ENCODE measurements at regions not wholly inside any gene's neighbourhood (a gene's known extent, or its start where the extent isn't known, plus 50 kb on each side); places are given as distances from the start of the nearest gene placed in this dataset.
"Not testable (repeated sequence)": the region's sequence is repeated elsewhere in the genome, so short reads cannot be mapped to it uniquely, and the experiment has no call there.

DNA sequence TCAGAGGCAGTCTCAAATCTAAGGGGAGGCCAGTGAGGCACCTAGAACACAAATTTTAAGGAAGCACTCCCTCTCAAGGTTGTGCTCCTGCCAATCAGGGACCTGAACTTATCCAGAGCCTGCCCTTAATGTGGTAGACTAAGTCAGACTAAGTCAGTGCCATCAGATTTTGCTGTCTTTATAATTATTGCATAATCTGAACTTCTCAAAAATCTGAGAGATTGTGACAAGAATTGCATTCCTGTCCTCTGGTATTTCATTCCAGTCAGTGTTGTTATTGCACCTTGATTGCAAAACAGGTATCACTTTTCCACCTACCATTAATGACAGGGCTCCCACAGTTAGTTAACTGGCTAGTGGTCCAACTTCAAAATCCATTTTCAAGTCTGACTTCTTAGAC is 197.1 kb upstream of the HCN1 start:
- Histone ChIP-seq H3K9me3 (ENCODE audit: control insufficient read depth in 5 of 5, low read length in 5 of 5) (peaks cover 0 to 12% (median 8%) of the 10 kb centered on the region in 5 donors), H3K9ac (ENCODE audit: low read length in 5 of 5) (no peak overlapping the region), H3K27ac (ENCODE audit: low read depth, low read length) (no peak overlapping the region), H3K36me3 (ENCODE audit: control insufficient read depth in 5 of 5, insufficient read depth in 5 of 5, low read length in 5 of 5) (no peaks in the 10 kb centered on the region), H3K4me1 (ENCODE audit: control insufficient read depth in 5 of 5, insufficient read depth in 5 of 5, low read length in 5 of 5) (no peaks in the 10 kb centered on the region), H3K4me3 (ENCODE audit: low read depth in 1 of 5, low read length in 5 of 5) (no peak overlapping the region), H3K27me3 (ENCODE audit: control insufficient read depth in 5 of 5, insufficient read depth in 4 of 5, low read length in 5 of 5) (no peaks in the 10 kb centered on the region)

DNA sequence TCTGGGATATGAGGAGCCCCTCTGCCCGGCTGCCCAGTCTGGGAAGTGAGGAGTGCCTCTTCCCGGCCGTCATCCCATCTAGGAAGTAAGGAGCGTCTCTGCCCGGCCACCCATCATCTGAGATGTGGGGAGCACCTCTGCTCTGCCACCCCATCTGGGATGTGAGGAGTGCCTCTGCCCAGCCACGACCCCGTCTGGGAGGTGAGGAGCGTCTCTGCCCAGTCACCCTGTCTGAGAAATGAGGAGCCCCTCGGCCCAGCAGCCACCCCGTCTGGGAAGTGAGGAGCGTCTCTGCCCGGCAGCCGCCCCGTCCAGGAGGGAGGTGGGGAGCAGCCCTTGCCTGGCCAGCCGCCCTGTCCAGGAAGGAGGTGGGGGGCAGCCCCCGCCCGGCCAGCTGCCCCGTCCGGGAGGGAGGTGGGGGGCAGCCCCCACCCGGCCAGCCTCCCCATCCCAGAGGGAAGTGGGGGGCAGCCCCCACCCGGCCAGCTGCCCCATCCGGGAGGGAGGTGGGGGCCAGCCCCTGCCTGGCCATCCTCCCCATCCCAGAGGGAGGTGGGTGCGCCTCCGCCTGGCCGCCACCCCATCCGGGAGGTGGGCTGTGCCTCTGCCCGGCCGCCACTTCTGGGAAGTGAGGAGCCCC is 194.4 kb upstream of the HCN1 start:
- not testable (repeated sequence) for H3K9ac ChIP-seq (ENCODE audit: low read length in 5 of 5); H3K27ac ChIP-seq (ENCODE audit: low read depth, low read length); H3K4me3 ChIP-seq (ENCODE audit: low read depth in 1 of 5, low read length in 5 of 5); H3K36me3 ChIP-seq (ENCODE audit: control insufficient read depth in 5 of 5, insufficient read depth in 5 of 5, low read length in 5 of 5); H3K27me3 ChIP-seq (ENCODE audit: control insufficient read depth in 5 of 5, insufficient read depth in 4 of 5, low read length in 5 of 5); H3K4me1 ChIP-seq (ENCODE audit: control insufficient read depth in 5 of 5, insufficient read depth in 5 of 5, low read length in 5 of 5)
- peaks cover 0 to 20% (median 15%) of the 10 kb centered on the region in 5 donors for H3K9me3 ChIP-seq (ENCODE audit: control insufficient read depth in 5 of 5, low read length in 5 of 5)

DNA sequence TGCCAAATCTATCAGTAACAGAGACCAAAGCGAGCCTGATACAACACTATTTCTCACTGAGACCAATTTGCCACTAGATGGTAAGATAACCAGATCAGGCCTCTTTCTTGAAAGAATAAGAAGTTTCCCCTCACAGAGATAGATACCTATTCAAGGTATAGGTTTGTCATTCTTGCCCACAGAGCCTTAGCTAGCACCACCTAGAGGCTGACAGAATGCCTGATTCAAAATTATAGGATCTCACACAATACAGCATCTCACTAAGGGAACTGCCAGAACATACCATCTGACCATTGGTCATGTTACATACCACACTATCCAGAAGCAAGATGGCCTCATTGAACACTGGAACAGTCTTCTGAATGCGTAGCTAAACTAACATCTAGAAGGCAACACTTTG is 166.6 kb upstream of the HCN1 start:
- Histone ChIP-seq H3K4me3 (ENCODE audit: low read depth in 1 of 5, low read length in 5 of 5) (no peak overlapping the region), H3K9me3 (ENCODE audit: control insufficient read depth in 5 of 5, low read length in 5 of 5) (peaks cover 0 to 20% (median 3%) of the 10 kb centered on the region in 5 donors), H3K9ac (ENCODE audit: low read length in 5 of 5) (no peak overlapping the region), H3K4me1 (ENCODE audit: control insufficient read depth in 5 of 5, insufficient read depth in 5 of 5, low read length in 5 of 5) (no peaks in the 10 kb centered on the region), H3K36me3 (ENCODE audit: control insufficient read depth in 5 of 5, insufficient read depth in 5 of 5, low read length in 5 of 5) (no peaks in the 10 kb centered on the region), H3K27me3 (ENCODE audit: control insufficient read depth in 5 of 5, insufficient read depth in 4 of 5, low read length in 5 of 5) (no peaks in the 10 kb centered on the region), H3K27ac (ENCODE audit: low read depth, low read length) (no peak overlapping the region)

DNA sequence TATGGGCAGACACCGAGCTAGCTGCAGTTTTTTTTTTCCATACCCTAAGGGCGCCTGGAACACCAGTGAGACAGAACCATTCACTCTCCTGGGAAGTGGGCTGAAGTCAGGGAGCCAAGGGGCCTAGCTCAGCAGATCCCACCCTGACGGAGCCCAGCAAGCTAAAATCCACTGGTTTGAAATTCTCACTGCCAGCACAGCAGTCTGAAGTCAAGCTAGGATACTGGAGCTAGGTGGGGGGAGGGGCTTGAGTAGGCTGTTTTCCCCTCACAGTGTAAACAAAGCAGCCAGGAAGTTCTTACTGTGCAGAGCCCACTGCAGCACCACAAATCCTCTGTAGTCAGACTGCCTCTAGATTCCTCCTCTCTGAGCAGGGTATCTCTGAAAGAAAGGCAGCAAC is 151.7 kb upstream of the HCN1 start:
- no peak overlapping the region for H3K27ac ChIP-seq (ENCODE audit: low read depth, low read length)
- peaks cover 0 to 14% (median 6%) of the 10 kb centered on the region in 5 donors for H3K9me3 ChIP-seq (ENCODE audit: control insufficient read depth in 5 of 5, low read length in 5 of 5)
- no peaks in the 10 kb centered on the region for H3K36me3 ChIP-seq (ENCODE audit: control insufficient read depth in 5 of 5, insufficient read depth in 5 of 5, low read length in 5 of 5)
- H3K9ac ChIP-seq (ENCODE audit: low read length in 5 of 5) = no peak overlapping the region
- H3K4me3 ChIP-seq (ENCODE audit: low read depth in 1 of 5, low read length in 5 of 5) = no peak overlapping the region
- H3K4me1 ChIP-seq (ENCODE audit: control insufficient read depth in 5 of 5, insufficient read depth in 5 of 5, low read length in 5 of 5) = no peaks in the 10 kb centered on the region
- H3K27me3 ChIP-seq (ENCODE audit: control insufficient read depth in 5 of 5, insufficient read depth in 4 of 5, low read length in 5 of 5) = no peaks in the 10 kb centered on the region

DNA sequence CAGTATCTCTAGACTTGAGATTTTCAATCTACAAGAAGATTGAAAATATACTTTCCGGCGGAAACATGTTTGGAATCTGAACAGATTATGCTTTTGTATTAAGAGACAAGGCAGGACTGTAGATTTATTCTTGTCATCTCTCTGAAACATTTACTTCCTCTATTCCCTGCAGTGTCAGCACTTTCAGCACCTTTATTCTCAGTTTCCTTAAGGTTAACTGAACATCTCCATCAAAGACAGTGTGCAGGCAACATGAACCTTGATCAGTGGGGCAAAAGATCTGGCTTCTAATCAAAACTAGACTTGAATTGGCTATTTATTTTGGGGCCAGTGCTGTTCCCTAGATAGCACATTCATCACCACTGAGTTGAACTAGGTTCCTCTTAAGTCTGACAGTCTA is 129.9 kb upstream of the HCN1 start:
- H3K9me3 ChIP-seq (ENCODE audit: control insufficient read depth in 5 of 5, low read length in 5 of 5) = peaks cover 0 to 5% (median 0%) of the 10 kb centered on the region in 5 donors
- no peaks in the 10 kb centered on the region for H3K27me3 ChIP-seq (ENCODE audit: control insufficient read depth in 5 of 5, insufficient read depth in 4 of 5, low read length in 5 of 5)
- H3K4me3 ChIP-seq (ENCODE audit: low read depth in 1 of 5, low read length in 5 of 5) = no peak overlapping the region
- no peaks in the 10 kb centered on the region for H3K4me1 ChIP-seq (ENCODE audit: control insufficient read depth in 5 of 5, insufficient read depth in 5 of 5, low read length in 5 of 5)
- H3K27ac ChIP-seq (ENCODE audit: low read depth, low read length) = no peak overlapping the region
- H3K9ac ChIP-seq (ENCODE audit: low read length in 5 of 5) = no peak overlapping the region
- H3K36me3 ChIP-seq (ENCODE audit: control insufficient read depth in 5 of 5, insufficient read depth in 5 of 5, low read length in 5 of 5) = no peaks in the 10 kb centered on the region

DNA sequence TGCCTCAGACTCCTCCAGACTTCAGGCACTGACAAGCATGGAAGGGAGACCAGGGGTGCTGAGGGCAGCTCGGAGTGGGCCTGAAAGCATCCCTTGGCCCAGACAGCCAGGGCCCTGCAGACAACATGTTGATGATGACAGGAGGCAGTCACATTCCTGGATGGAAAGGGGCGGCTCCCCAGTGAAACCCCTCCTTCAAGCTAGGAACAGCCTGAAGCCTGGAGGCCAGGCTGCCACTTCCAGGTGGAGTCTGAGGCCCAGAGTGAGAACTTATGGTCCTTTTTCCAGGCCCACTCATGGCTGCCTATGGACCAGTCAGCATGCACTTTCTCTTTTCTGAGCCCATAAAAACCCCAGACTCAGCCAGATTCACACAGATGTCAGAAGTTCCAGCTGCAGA is 104.2 kb upstream of the HCN1 start:
- no peak overlapping the region for H3K4me3 ChIP-seq (ENCODE audit: low read depth in 1 of 5, low read length in 5 of 5)
- H3K9me3 ChIP-seq (ENCODE audit: control insufficient read depth in 5 of 5, low read length in 5 of 5) = peaks cover 4 to 32% (median 27%) of the 10 kb centered on the region in 5 donors
- H3K27me3 ChIP-seq (ENCODE audit: control insufficient read depth in 5 of 5, insufficient read depth in 4 of 5, low read length in 5 of 5) = no peaks in the 10 kb centered on the region
- no peaks in the 10 kb centered on the region for H3K36me3 ChIP-seq (ENCODE audit: control insufficient read depth in 5 of 5, insufficient read depth in 5 of 5, low read length in 5 of 5)
- no peak overlapping the region for H3K9ac ChIP-seq (ENCODE audit: low read length in 5 of 5)
- no peak overlapping the region for H3K27ac ChIP-seq (ENCODE audit: low read depth, low read length)
- H3K4me1 ChIP-seq (ENCODE audit: control insufficient read depth in 5 of 5, insufficient read depth in 5 of 5, low read length in 5 of 5) = no peaks in the 10 kb centered on the region

DNA sequence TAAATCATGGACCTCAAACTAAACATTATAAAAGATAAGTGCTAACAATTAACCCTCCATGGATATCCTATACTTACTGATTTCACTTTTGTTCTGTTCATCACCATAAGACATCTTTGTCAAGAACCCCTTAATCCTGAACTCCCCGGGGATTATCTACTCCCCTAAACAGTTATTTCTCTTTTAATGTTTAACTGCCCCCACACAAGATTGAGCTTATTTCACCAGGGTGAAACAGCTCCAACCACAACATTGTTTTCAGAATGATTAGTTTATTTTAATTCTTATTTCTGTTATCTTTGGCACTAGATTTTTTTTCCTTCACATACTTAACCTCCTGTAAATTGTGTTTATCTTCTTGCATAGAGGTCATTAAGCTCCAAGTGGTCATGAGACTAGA is 103.2 kb upstream of the HCN1 start:
- H3K27ac ChIP-seq (ENCODE audit: low read depth, low read length) = no peak overlapping the region
- H3K27me3 ChIP-seq (ENCODE audit: control insufficient read depth in 5 of 5, insufficient read depth in 4 of 5, low read length in 5 of 5) = no peaks in the 10 kb centered on the region
- H3K4me1 ChIP-seq (ENCODE audit: control insufficient read depth in 5 of 5, insufficient read depth in 5 of 5, low read length in 5 of 5) = no peaks in the 10 kb centered on the region
- no peak overlapping the region for H3K4me3 ChIP-seq (ENCODE audit: low read depth in 1 of 5, low read length in 5 of 5)
- no peak overlapping the region for H3K9ac ChIP-seq (ENCODE audit: low read length in 5 of 5)
- no peaks in the 10 kb centered on the region for H3K36me3 ChIP-seq (ENCODE audit: control insufficient read depth in 5 of 5, insufficient read depth in 5 of 5, low read length in 5 of 5)
- peaks cover 4 to 32% (median 27%) of the 10 kb centered on the region in 5 donors for H3K9me3 ChIP-seq (ENCODE audit: control insufficient read depth in 5 of 5, low read length in 5 of 5)

DNA sequence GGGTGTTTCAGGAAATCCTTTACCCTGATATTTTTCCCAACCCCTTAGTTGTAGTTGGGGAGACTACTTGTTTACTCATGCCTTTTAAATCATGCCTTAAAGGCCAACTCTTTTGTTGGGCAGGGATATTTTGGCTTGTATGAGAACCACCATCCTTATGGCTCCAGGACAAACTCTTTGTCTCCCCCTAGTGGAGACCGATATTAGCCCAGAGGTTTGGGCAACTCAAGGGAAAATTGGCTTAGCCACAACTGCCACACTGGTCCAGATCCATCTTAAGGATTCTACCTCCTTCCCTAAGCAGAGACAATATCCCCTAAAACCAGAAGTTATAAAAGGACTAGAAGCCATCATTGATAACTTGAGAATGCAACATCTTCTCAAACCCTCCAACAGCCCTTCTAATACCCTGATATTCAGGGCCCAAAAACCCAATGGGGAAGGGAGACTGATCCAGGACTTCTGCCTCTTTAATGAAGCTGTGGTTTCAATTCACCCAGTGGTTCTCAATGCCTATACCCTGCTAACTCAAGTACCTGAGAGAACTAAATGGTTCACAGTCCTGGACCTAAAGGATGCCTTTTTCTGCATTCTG is 100.9 kb upstream of the HCN1 start:
- Histone ChIP-seq H3K27me3 (ENCODE audit: control insufficient read depth in 5 of 5, insufficient read depth in 4 of 5, low read length in 5 of 5) (no peaks in the 10 kb centered on the region), H3K9me3 (ENCODE audit: control insufficient read depth in 5 of 5, low read length in 5 of 5) (peaks cover 4 to 32% (median 27%) of the 10 kb centered on the region in 5 donors), H3K4me3 (ENCODE audit: low read depth in 1 of 5, low read length in 5 of 5) (no peak overlapping the region), H3K9ac (ENCODE audit: low read length in 5 of 5) (no peak overlapping the region), H3K27ac (ENCODE audit: low read depth, low read length) (no peak overlapping the region), H3K36me3 (ENCODE audit: control insufficient read depth in 5 of 5, insufficient read depth in 5 of 5, low read length in 5 of 5) (no peaks in the 10 kb centered on the region), H3K4me1 (ENCODE audit: control insufficient read depth in 5 of 5, insufficient read depth in 5 of 5, low read length in 5 of 5) (no peaks in the 10 kb centered on the region)

DNA sequence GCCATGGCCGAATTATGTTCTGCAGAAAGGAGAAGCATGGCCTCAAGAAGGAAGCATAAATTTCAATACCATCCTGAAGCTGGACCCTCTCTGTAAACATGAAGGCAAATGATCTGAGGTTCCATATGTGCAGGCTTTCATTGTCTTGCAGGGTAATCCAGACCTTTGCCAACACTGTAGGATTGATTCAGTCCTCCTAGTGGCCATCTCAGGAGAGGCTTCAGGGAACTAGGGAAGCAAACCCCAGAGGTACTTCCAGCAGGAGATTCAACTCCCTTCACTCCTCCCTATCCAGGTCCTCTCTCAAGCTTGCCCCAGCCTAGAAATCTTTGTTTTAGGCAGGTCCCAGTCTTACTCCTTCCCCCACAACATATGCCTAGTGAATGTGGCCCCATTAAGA is 99.3 kb upstream of the HCN1 start:
- Histone ChIP-seq H3K4me1 (ENCODE audit: control insufficient read depth in 5 of 5, insufficient read depth in 5 of 5, low read length in 5 of 5) (no peaks in the 10 kb centered on the region), H3K27me3 (ENCODE audit: control insufficient read depth in 5 of 5, insufficient read depth in 4 of 5, low read length in 5 of 5) (no peaks in the 10 kb centered on the region), H3K9me3 (ENCODE audit: control insufficient read depth in 5 of 5, low read length in 5 of 5) (peaks cover 4 to 21% (median 17%) of the 10 kb centered on the region in 5 donors), H3K4me3 (ENCODE audit: low read depth in 1 of 5, low read length in 5 of 5) (no peak overlapping the region), H3K9ac (ENCODE audit: low read length in 5 of 5) (no peak overlapping the region), H3K27ac (ENCODE audit: low read depth, low read length) (no peak overlapping the region), H3K36me3 (ENCODE audit: control insufficient read depth in 5 of 5, insufficient read depth in 5 of 5, low read length in 5 of 5) (no peaks in the 10 kb centered on the region)

DNA sequence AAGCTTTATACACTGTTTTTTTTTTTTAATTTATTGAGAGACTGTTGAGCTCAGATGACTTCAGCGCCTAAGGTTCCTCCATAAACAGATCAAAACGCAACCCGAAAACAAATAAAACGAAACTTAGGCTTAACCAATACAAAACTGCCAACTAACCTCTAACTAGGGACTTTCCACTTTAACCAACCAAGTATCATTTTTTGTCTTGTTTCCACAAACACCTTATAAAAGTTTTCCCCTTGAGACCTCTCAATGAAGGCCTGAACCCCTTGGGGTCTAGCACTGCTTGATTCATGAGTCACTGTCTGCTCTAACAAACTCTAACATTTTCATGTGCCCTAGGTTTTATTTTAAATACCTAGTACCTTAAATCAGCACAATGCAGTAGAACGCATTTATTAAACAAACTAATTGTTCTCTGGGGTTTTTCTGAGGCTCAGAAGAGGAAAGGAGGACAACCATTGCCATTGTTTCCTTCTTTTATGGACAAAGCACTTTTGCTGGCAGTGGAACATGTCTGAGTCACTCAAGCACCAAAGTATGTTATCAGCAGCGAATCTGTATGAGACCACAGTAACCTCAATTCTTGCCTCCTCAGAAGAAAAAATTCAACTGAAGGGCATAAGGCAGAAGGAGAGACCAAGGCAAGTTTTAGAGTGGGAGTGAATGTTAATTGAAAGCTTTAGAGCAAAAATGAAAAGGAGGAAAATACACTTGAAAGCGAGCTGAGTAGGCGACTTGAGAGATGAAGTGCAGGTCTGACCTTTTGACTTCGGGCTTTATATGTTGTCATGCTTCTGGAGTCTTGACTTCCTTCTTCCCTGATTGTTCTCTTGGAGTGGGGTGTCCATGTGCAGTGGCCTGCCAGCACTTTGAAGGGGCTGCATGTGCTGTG is 97.7 kb upstream of the HCN1 start:
- no peak overlapping the region for H3K9ac ChIP-seq (ENCODE audit: low read length in 5 of 5)
- H3K27ac ChIP-seq (ENCODE audit: low read depth, low read length) = no peak overlapping the region
- H3K27me3 ChIP-seq (ENCODE audit: control insufficient read depth in 5 of 5, insufficient read depth in 4 of 5, low read length in 5 of 5) = no peaks in the 10 kb centered on the region
- H3K36me3 ChIP-seq (ENCODE audit: control insufficient read depth in 5 of 5, insufficient read depth in 5 of 5, low read length in 5 of 5) = no peaks in the 10 kb centered on the region
- H3K4me1 ChIP-seq (ENCODE audit: control insufficient read depth in 5 of 5, insufficient read depth in 5 of 5, low read length in 5 of 5) = no peaks in the 10 kb centered on the region
- peaks cover 0 to 8% (median 7%) of the 10 kb centered on the region in 5 donors for H3K9me3 ChIP-seq (ENCODE audit: control insufficient read depth in 5 of 5, low read length in 5 of 5)
- H3K4me3 ChIP-seq (ENCODE audit: low read depth in 1 of 5, low read length in 5 of 5) = peak overlapping the region in 1 of 5 donors; percentile 3
